GM18520 (cell line): ENCODE measurements at regions not wholly inside any gene's neighbourhood (a gene's known extent, or its start where the extent isn't known, plus 50 kb on each side); places are given as distances from the start of the nearest gene placed in this dataset.
"Not testable (repeated sequence)": the region's sequence is repeated elsewhere in the genome, so short reads cannot be mapped to it uniquely, and the experiment has no call there.

Experiments
- ATAC-seq: cut with Tn5 transposase; IDR thresholded peaks from one replicate; pipeline ENCODE4 v1.9.1; 2021; ENCODE audit not compliant: unreplicated experiment

GRCh38 chr14:105772710-105773250 is 246.4 kb downstream of the TMEM121 start:
- ATAC-seq, result not testable (repeated sequence)

GRCh38 chr14:105773584-105773983 is 247.2 kb downstream of the TMEM121 start:
- ATAC-seq, result no peak

GRCh38 chr14:105774001-105774400 is 247.6 kb downstream of the TMEM121 start:
- no peak for ATAC-seq

- not testable (repeated sequence) for ATAC-seq
Observed at GRCh38 chr14:105774585-105775348, 248.4 kb downstream of the TMEM121 start.

GRCh38 chr14:105775349-105775923 is 249.1 kb downstream of the TMEM121 start:
- ATAC-seq, result not testable (repeated sequence)

- ATAC-seq, result not testable (repeated sequence)
Observed at GRCh38 chr14:105776112-105776511, 249.7 kb downstream of the TMEM121 start.

GRCh38 chr14:105776924-105777323 is 250.5 kb downstream of the TMEM121 start:
- no peak for ATAC-seq

- no peak for ATAC-seq
Observed at GRCh38 chr14:105783707-105784106, 257.3 kb downstream of the TMEM121 start.

- ATAC-seq, result no peak
Observed at GRCh38 chr14:105793836-105794235, 267.5 kb downstream of the TMEM121 start.

- ATAC-seq, result no peak
Observed at GRCh38 chr14:105797546-105797945, 271.2 kb downstream of the TMEM121 start.

GRCh38 chr14:105805701-105806100 is 279.3 kb downstream of the TMEM121 start:
- ATAC-seq, result no peak

- ATAC-seq, result no peak
Observed at GRCh38 chr14:105806568-105806967, 280.2 kb downstream of the TMEM121 start.

GRCh38 chr14:105817971-105818711 is 291.8 kb downstream of the TMEM121 start:
- no peak for ATAC-seq

GRCh38 chr14:105818712-105819005 is 292.3 kb downstream of the TMEM121 start:
- no peak for ATAC-seq

- no peak for ATAC-seq
Observed at GRCh38 chr14:105830171-105830570, 303.8 kb downstream of the TMEM121 start.

GRCh38 chr14:105836160-105836559 is 309.8 kb downstream of the TMEM121 start:
- no peak for ATAC-seq

GRCh38 chr14:105836730-105837129 is 310.3 kb downstream of the TMEM121 start:
- ATAC-seq, result no peak

- ATAC-seq, result no peak
Observed at GRCh38 chr14:105837349-105838063, 311.1 kb downstream of the TMEM121 start.

GRCh38 chr14:105838107-105838506 is 311.7 kb downstream of the TMEM121 start:
- ATAC-seq, result no peak

- ATAC-seq, result no peak
Observed at GRCh38 chr14:105838591-105839424, 312.4 kb downstream of the TMEM121 start.
